ENCODE measurements at regions not wholly inside any gene's neighbourhood (a gene's known extent, or its start where the extent isn't known, plus 50 kb on each side); places are given as distances from the start of the nearest gene placed in this dataset.

GRCh38 chr15:79209690-79210089 lies 72.8 kb upstream of the ANKRD34C start:
- Histone ChIP-seq H3K36me3 (no peaks in the 10 kb centered on the region), H3K4me1 (no peaks in the 10 kb centered on the region), H3K9me3 (no peaks in the 10 kb centered on the region), H3K4me3 (no peak overlapping the region), H3K27me3 (peaks cover 33% of the 10 kb centered on the region), H3K27ac (no peak overlapping the region)
- intact Hi-C loops (cut with DNase I; ENCODE audit: low total_unique reads) (no loop called here), in situ Hi-C loops (cut with MboI; ENCODE audit: low pct_ligation_motif_present in 1 of 4, low pct_unique_long_range_greater_than_20kb in 1 of 4, low sequenced_read_pairs in 3 of 4) (no loop called here)
- no peak for DNase-seq
- WGBS, 2 donors (ENCODE audit: low coverage in 1 of 2) = 23 to 43% methylated on average over 1 to 15 of the region's 17 CpGs
- TF ChIP-seq POLR2A (IDR thresholded peaks at IDR 0.05) (no peak), EP300 (IDR thresholded peaks at IDR 0.05; ENCODE audit: low read depth) (no peak), POLR2AphosphoS5 (IDR thresholded peaks at IDR 0.05) (no peak), CTCF (IDR thresholded peaks at IDR 0.05) (no peak)

GRCh38 chr15:79209116-79209515 lies 73.4 kb upstream of the ANKRD34C start:
- TF ChIP-seq CTCF (IDR thresholded peaks at IDR 0.05) = no peak
- no peak for TF ChIP-seq POLR2A (IDR thresholded peaks at IDR 0.05)
- TF ChIP-seq EP300 (IDR thresholded peaks at IDR 0.05; ENCODE audit: low read depth) = no peak
- TF ChIP-seq POLR2AphosphoS5 (IDR thresholded peaks at IDR 0.05) = no peak
- Histone ChIP-seq H3K4me3 (no peak overlapping the region), H3K4me1 (no peaks in the 10 kb centered on the region), H3K27me3 (peaks cover 29% of the 10 kb centered on the region), H3K36me3 (no peaks in the 10 kb centered on the region), H3K27ac (no peak overlapping the region), H3K9me3 (no peaks in the 10 kb centered on the region)
- in situ Hi-C loops (cut with MboI; ENCODE audit: low pct_ligation_motif_present in 1 of 4, low pct_unique_long_range_greater_than_20kb in 1 of 4, low sequenced_read_pairs in 3 of 4) = no loop called here
- DNase-seq = no peak
- intact Hi-C loops (cut with DNase I; ENCODE audit: low total_unique reads) = no loop called here
- 79 to 100% methylated on average over 1 to 7 of the region's 7 CpGs for WGBS, 2 donors (ENCODE audit: low coverage in 1 of 2)

- 12 to 45% methylated on average over 2 to 3 of the region's 3 CpGs for WGBS, 2 donors (ENCODE audit: low coverage in 1 of 2)
- intact Hi-C loops (cut with DNase I; ENCODE audit: low total_unique reads) (no loop called here), in situ Hi-C loops (cut with MboI; ENCODE audit: low pct_ligation_motif_present in 1 of 4, low pct_unique_long_range_greater_than_20kb in 1 of 4, low sequenced_read_pairs in 3 of 4) (no loop called here)
- DNase-seq = no peak
- Histone ChIP-seq H3K4me3 (no peak overlapping the region), H3K4me1 (no peaks in the 10 kb centered on the region), H3K36me3 (no peaks in the 10 kb centered on the region), H3K9me3 (no peaks in the 10 kb centered on the region), H3K27ac (no peak overlapping the region), H3K27me3 (peaks cover 29% of the 10 kb centered on the region)
- no peak for TF ChIP-seq EP300 (IDR thresholded peaks at IDR 0.05; ENCODE audit: low read depth)
- no peak for TF ChIP-seq POLR2AphosphoS5 (IDR thresholded peaks at IDR 0.05)
- no peak for TF ChIP-seq POLR2A (IDR thresholded peaks at IDR 0.05)
- TF ChIP-seq CTCF (IDR thresholded peaks at IDR 0.05) = no peak
Observed at GRCh38 chr15:79208179-79208578, 74.3 kb upstream of the ANKRD34C start.

- in situ Hi-C loops (cut with MboI; ENCODE audit: low pct_ligation_motif_present in 1 of 4, low pct_unique_long_range_greater_than_20kb in 1 of 4, low sequenced_read_pairs in 3 of 4) (no loop called here), intact Hi-C loops (cut with DNase I; ENCODE audit: low total_unique reads) (no loop called here)
- DNase-seq = no peak
- 40 to 42% methylated on average over 1 to 2 of the region's 2 CpGs for WGBS, 2 donors (ENCODE audit: low coverage in 1 of 2)
- TF ChIP-seq CTCF (IDR thresholded peaks at IDR 0.05) (no peak), EP300 (IDR thresholded peaks at IDR 0.05; ENCODE audit: low read depth) (no peak), POLR2A (IDR thresholded peaks at IDR 0.05) (no peak), POLR2AphosphoS5 (IDR thresholded peaks at IDR 0.05) (no peak)
- Histone ChIP-seq H3K27me3 (peaks cover 29% of the 10 kb centered on the region), H3K9me3 (no peaks in the 10 kb centered on the region), H3K4me3 (no peak overlapping the region), H3K27ac (no peak overlapping the region), H3K36me3 (no peaks in the 10 kb centered on the region), H3K4me1 (no peaks in the 10 kb centered on the region)
Observed at GRCh38 chr15:79206940-79207339, 75.6 kb upstream of the ANKRD34C start.
